ENCODE measurements at regions not wholly inside any gene's neighbourhood (a gene's known extent, or its start where the extent isn't known, plus 50 kb on each side); places are given as distances from the start of the nearest gene placed in this dataset.
A peak's percentile ranks its signal among the peaks of the same experiment; 100 is the strongest.

DNA sequence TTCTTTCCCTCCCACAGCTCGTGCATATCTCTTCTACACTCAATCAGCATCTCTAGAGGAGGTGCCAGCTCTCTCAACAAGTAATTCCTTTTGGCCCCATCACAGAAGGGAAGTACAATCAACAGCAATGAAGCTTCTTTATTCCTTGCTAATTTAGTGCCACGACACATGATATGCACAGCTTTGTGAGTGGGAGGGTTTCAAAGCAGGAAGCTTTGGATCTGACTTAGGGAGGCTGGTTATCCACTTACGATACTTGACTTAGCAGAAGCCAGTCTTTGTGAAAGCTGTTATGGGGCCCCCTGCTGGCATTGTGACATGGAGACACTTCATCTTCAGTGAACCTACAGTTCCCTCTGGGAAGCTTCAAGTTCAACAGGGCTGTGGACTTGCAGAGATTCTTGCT, 81.0 kb downstream of the TMEM100 start:
- Histone ChIP-seq H3K36me3 (ENCODE audit: control insufficient read depth in 4 of 4, insufficient read depth in 3 of 4, low read depth in 1 of 4, low read length in 3 of 4) (no peaks in the 10 kb centered on the region), H3K27ac (ENCODE audit: low read depth in 1 of 2, low read length in 2 of 2) (no peak overlapping the region), H3K9ac (ENCODE audit: low read depth in 1 of 2, low read length in 2 of 2) (no peak overlapping the region), H3K4me3 (ENCODE audit: low read depth in 1 of 3, low read length in 3 of 3) (no peak overlapping the region), H3K27me3 (ENCODE audit: control insufficient read depth in 4 of 4, insufficient read depth in 4 of 4, low read length in 3 of 4) (no peaks in the 10 kb centered on the region), H3K4me1 (ENCODE audit: control insufficient read depth in 4 of 4, insufficient read depth in 4 of 4, low read length in 3 of 4) (peaks cover 0 to 4% (median 2%) of the 10 kb centered on the region in 4 donors), H3K9me3 (ENCODE audit: control insufficient read depth in 4 of 4, low read length in 3 of 4) (no peaks in the 10 kb centered on the region)
- WGBS: 44% methylated on average over 3 of the region's 3 CpGs
- TF ChIP-seq, protein P1, sequence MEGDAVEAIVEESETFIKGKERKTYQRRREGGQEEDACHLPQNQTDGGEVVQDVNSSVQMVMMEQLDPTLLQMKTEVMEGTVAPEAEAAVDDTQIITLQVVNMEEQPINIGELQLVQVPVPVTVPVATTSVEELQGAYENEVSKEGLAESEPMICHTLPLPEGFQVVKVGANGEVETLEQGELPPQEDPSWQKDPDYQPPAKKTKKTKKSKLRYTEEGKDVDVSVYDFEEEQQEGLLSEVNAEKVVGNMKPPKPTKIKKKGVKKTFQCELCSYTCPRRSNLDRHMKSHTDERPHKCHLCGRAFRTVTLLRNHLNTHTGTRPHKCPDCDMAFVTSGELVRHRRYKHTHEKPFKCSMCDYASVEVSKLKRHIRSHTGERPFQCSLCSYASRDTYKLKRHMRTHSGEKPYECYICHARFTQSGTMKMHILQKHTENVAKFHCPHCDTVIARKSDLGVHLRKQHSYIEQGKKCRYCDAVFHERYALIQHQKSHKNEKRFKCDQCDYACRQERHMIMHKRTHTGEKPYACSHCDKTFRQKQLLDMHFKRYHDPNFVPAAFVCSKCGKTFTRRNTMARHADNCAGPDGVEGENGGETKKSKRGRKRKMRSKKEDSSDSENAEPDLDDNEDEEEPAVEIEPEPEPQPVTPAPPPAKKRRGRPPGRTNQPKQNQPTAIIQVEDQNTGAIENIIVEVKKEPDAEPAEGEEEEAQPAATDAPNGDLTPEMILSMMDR (IDR thresholded peaks at IDR 0.05; ENCODE audit: low read depth, low read length, missing input control): peak; percentile 51
- TF ChIP-seq, protein P2, sequence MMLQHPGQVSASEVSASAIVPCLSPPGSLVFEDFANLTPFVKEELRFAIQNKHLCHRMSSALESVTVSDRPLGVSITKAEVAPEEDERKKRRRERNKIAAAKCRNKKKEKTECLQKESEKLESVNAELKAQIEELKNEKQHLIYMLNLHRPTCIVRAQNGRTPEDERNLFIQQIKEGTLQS (IDR thresholded peaks at IDR 0.05): no peak
- TF ChIP-seq GABPA (IDR thresholded peaks at IDR 0.05 in 1 of 2, conservative IDR thresholded peaks at IDR 0.05 in 1 of 2) (no peak), YY1 (IDR thresholded peaks at IDR 0.05) (no peak), HNF4G (IDR thresholded peaks at IDR 0.05) (no peak), FOXA1 (IDR thresholded peaks at IDR 0.05) (no peak), JUND (IDR thresholded peaks at IDR 0.05) (no peak), SP1 (IDR thresholded peaks at IDR 0.05) (no peak), TAF1 (conservative IDR thresholded peaks at IDR 0.05) (no peak), NR2F2 (IDR thresholded peaks at IDR 0.05) (no peak), RAD21 (IDR thresholded peaks at IDR 0.05) (peak; percentile 76 to 90), HNF4A (conservative IDR thresholded peaks at IDR 0.05) (peak in 1 of 2 donors; percentile 10), RXRA (IDR thresholded peaks at IDR 0.05) (peak in 1 of 2 donors; percentile 43), EGR1 (IDR thresholded peaks at IDR 0.05; ENCODE audit: low read depth in 2 of 2) (no peak), FOXA2 (IDR thresholded peaks at IDR 0.05) (no peak)
- TF ChIP-seq, protein P3, sequence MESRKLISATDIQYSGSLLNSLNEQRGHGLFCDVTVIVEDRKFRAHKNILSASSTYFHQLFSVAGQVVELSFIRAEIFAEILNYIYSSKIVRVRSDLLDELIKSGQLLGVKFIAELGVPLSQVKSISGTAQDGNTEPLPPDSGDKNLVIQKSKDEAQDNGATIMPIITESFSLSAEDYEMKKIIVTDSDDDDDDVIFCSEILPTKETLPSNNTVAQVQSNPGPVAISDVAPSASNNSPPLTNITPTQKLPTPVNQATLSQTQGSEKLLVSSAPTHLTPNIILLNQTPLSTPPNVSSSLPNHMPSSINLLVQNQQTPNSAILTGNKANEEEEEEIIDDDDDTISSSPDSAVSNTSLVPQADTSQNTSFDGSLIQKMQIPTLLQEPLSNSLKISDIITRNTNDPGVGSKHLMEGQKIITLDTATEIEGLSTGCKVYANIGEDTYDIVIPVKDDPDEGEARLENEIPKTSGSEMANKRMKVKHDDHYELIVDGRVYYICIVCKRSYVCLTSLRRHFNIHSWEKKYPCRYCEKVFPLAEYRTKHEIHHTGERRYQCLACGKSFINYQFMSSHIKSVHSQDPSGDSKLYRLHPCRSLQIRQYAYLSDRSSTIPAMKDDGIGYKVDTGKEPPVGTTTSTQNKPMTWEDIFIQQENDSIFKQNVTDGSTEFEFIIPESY (IDR thresholded peaks at IDR 0.05): no peak
- TF ChIP-seq, protein P4, sequence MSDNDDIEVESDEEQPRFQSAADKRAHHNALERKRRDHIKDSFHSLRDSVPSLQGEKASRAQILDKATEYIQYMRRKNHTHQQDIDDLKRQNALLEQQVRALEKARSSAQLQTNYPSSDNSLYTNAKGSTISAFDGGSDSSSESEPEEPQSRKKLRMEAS (IDR thresholded peaks at IDR 0.05): no peak
- TF ChIP-seq, protein P5, sequence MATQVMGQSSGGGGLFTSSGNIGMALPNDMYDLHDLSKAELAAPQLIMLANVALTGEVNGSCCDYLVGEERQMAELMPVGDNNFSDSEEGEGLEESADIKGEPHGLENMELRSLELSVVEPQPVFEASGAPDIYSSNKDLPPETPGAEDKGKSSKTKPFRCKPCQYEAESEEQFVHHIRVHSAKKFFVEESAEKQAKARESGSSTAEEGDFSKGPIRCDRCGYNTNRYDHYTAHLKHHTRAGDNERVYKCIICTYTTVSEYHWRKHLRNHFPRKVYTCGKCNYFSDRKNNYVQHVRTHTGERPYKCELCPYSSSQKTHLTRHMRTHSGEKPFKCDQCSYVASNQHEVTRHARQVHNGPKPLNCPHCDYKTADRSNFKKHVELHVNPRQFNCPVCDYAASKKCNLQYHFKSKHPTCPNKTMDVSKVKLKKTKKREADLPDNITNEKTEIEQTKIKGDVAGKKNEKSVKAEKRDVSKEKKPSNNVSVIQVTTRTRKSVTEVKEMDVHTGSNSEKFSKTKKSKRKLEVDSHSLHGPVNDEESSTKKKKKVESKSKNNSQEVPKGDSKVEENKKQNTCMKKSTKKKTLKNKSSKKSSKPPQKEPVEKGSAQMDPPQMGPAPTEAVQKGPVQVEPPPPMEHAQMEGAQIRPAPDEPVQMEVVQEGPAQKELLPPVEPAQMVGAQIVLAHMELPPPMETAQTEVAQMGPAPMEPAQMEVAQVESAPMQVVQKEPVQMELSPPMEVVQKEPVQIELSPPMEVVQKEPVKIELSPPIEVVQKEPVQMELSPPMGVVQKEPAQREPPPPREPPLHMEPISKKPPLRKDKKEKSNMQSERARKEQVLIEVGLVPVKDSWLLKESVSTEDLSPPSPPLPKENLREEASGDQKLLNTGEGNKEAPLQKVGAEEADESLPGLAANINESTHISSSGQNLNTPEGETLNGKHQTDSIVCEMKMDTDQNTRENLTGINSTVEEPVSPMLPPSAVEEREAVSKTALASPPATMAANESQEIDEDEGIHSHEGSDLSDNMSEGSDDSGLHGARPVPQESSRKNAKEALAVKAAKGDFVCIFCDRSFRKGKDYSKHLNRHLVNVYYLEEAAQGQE (IDR thresholded peaks at IDR 0.05): no peak
- DNase-seq (ENCODE audit: low spot score): peak; percentile 57

Measured in liver (tissue), 8 donors.